Epithelial cell of esophagus (primary cell): ENCODE measurements at regions not wholly inside any gene's neighbourhood (a gene's known extent, or its start where the extent isn't known, plus 50 kb on each side); places are given as distances from the start of the nearest gene placed in this dataset.

ENCODE experiments used
- DNase-seq: peaks from one replicate; pipeline ENCODE4 v3.0.0; 2010; ENCODE audit warnings: low read depth
- H3K4me3 ChIP-seq: 2 replicates; pipeline ENCODE4 v1.5.1; 2011; ENCODE audit warnings: mild to moderate bottlenecking, low read length, control low read depth
- TF ChIP-seq, protein P1 (sequence below): IDR thresholded peaks from 2 replicates; pipeline ENCODE4 v1.5.1; 2011; ENCODE audit warnings: low read depth, mild to moderate bottlenecking, low read length, control low read depth, inconsistent platforms; ENCODE audit not compliant: insufficient read depth; ENCODE audit errors: missing control alignments

DNA sequence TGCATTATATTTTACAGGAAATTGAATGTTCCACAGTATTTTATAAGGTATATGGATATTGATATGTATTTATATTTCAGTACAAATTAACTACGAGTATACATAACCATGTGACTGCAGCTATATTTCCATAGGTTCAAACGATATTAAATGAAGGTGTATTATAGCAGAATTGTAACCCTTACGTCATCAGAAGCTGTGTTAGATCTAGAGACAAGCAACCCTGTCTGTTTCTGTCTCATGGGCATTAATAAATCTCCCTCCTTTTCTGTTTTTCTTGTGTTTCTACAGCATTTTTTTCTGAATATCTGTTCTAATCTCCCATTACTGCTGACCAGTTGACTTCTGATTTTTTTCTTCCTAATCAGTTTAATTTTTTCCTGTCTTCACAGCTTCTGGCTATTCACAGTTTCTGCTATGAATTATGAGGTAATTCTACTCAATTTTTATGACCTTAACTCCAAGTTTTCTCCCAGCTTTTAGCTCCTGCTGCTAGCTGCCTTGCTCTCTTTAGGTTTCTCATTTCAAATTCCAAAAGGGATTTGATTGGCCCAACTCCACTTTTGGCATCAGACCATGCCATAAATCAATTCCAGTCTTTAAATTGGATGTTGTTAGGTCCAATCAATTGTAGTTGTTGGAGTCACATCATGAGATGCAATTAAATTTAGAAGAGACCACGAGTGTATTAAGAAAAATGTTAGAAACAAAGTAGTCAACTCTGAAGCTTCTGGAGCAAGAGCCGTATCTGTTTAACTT, 277.5 kb upstream of the ZSWIM2 start:
- no peak for DNase-seq

DNA sequence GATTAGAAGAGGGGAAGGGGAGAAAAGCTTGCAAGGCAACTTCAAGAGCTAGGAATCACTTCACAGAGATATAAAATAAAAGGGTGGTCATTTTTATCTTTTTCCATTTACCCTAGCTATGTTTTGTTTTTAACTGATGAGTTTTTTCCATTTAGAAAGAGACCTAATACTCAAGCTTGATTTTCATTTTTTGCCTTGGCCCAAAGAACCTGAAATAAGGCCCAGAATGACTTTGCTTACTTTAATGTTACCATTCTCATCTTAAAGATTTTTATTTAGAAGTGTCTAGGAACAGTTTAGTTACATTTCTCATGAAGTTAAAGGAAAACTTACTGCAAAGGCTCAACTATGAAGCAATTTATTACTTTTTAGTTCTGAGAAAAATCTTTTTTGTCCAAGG, 276.3 kb upstream of the ZSWIM2 start:
- TF ChIP-seq, protein P1, sequence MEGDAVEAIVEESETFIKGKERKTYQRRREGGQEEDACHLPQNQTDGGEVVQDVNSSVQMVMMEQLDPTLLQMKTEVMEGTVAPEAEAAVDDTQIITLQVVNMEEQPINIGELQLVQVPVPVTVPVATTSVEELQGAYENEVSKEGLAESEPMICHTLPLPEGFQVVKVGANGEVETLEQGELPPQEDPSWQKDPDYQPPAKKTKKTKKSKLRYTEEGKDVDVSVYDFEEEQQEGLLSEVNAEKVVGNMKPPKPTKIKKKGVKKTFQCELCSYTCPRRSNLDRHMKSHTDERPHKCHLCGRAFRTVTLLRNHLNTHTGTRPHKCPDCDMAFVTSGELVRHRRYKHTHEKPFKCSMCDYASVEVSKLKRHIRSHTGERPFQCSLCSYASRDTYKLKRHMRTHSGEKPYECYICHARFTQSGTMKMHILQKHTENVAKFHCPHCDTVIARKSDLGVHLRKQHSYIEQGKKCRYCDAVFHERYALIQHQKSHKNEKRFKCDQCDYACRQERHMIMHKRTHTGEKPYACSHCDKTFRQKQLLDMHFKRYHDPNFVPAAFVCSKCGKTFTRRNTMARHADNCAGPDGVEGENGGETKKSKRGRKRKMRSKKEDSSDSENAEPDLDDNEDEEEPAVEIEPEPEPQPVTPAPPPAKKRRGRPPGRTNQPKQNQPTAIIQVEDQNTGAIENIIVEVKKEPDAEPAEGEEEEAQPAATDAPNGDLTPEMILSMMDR, result no peak
- no peak for DNase-seq
- no peak overlapping the region for H3K4me3 ChIP-seq

More for the DNA sequence above, 277.5 kb upstream of the ZSWIM2 start:
- TF ChIP-seq, protein P1, result no peak
- H3K4me3 ChIP-seq, result no peak overlapping the region

DNA sequence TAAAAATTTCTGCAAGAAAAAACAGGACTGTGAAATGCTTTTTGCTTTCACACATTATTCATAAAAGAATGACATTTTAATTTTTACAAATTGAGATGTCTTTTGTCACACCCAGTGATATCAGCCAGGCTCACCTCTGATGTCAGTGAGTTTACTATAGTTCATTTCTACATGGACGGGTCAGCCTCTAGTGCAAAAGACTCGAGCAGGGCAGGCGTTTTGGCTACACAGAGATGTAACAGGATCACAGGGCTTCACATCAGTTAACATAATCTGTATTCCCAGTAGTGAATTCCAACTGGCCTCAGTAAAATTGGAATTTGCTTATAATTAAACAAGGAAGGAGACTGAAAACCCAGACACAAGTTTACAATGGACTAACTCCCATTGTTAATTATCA, 275.6 kb upstream of the ZSWIM2 start:
- no peak for DNase-seq
- no peak overlapping the region for H3K4me3 ChIP-seq
- TF ChIP-seq, protein P1, result no peak

DNA sequence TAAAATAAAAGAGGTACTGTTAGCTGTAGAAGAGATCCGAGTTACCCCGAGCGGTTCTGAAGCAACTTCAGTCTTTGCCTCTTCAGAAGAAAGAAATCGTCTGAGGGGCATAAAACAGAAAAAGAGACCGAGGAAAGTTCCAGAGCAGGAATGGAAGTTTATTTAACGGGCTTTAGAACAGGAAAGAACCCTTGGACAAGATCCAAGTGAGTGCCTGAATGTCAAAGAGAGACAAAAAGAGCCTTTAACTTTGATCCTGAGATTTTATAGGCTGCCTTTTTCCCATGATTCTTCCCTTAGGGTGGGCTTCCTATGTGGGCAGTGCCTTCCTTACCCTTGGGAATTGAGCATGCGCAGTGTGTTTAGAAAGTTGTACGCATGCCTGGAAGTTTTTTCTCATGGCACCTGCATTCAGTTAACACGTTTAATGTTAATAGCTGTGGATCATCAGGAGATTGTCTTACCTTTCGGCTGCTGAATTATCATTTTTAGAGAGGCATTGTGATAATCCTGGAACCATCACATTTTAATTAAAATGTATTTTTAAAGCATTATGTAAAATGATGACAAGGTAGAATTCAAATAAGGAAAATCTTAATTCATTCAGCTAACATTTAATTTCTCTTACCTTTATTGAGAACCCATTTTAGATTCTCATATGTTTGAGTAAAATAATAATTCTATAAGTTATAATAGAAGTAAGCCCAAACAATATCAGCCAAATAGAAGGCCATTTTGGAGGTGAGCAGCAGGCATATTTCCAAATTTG, 269.5 kb upstream of the ZSWIM2 start:
- H3K4me3 ChIP-seq, result no peak overlapping the region
- TF ChIP-seq, protein P1, result no peak
- DNase-seq, result no peak

DNA sequence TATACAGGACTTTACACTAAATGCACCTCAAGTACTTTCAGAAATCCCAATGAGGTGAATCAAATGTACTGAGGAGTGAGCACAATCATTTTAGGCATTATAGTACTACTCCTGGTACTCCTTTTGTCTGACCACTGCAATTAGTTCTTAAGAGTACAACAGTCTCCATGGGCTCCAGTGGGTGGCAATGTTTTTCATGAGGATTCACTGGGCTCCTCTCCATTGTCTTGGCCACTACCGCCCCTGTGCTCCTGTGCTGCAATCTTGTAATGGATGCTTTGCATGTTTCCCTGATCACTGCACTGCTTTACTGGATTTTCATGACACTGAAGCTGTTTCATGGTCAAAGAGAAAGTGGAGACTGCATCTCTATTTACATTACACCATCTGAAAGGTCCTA, 268.5 kb upstream of the ZSWIM2 start:
- no peak overlapping the region for H3K4me3 ChIP-seq
- TF ChIP-seq, protein P1, result no peak
- no peak for DNase-seq

DNA sequence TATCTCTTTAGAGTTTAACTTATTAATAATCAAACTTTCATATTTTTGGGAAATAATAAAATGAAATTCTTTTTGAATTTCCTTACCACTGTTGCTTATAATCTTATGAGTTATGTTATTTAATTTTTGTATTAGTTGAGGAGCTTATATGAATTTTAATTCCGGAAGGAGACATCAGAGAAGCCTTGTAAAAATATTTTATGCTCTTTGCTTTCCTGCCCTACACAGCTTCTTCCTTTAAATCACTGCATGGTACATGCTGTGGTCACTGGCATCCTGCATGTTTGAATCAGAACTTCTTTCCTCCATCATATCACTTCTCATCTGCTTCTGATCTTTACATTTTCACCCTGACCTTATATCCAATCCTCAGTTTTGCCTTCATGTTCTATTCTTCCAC, 266.7 kb upstream of the ZSWIM2 start:
- TF ChIP-seq, protein P1, result no peak
- no peak overlapping the region for H3K4me3 ChIP-seq
- no peak for DNase-seq
